ENCODE measurements at regions not wholly inside any gene's neighbourhood (a gene's known extent, or its start where the extent isn't known, plus 50 kb on each side); places are given as distances from the start of the nearest gene placed in this dataset.

- TF ChIP-seq RAD21 (IDR thresholded peaks at IDR 0.05; ENCODE audit: low read depth) (no peak), NFIC (IDR thresholded peaks at IDR 0.05) (no peak), CEBPB (IDR thresholded peaks at IDR 0.05) (no peak), YY1 (IDR thresholded peaks at IDR 0.05; ENCODE audit: low read depth) (no peak), EP300 (IDR thresholded peaks at IDR 0.05; ENCODE audit: borderline replicate concordance) (no peak)
- TF ChIP-seq, protein P1, sequence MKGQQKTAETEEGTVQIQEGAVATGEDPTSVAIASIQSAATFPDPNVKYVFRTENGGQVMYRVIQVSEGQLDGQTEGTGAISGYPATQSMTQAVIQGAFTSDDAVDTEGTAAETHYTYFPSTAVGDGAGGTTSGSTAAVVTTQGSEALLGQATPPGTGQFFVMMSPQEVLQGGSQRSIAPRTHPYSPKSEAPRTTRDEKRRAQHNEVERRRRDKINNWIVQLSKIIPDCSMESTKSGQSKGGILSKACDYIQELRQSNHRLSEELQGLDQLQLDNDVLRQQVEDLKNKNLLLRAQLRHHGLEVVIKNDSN (IDR thresholded peaks at IDR 0.05), result no peak
These were observed 622.4 kb upstream of the GRIN3A start for GRCh38 chr9:102360846-102361245.

DNA sequence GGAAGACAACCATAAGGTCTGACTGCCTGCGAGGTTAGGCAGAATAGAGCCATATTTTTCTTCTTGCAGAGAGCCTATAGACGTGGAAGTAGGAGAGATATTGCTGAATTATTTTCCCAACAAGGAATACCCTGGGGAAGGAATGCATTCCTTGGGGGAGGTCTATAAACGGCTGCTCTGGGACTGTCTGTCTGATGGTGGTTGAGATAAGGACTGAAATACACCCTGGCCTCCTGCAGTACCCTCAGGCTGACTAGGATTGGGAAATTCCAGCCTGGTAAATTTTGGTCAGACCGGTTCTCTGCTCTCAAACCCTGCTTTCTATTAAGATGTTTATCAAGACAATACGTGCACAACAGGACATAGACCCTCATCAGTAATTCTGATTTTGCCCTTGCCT, 617.5 kb upstream of the GRIN3A start:
- no peak for TF ChIP-seq REST (IDR thresholded peaks at IDR 0.05; ENCODE audit: low read depth)
- no peak for TF ChIP-seq TEAD4 (IDR thresholded peaks at IDR 0.05)
- TF ChIP-seq CREB1 (IDR thresholded peaks at IDR 0.05; ENCODE audit: low read depth), result no peak
- TF ChIP-seq EP300 (IDR thresholded peaks at IDR 0.05; ENCODE audit: borderline replicate concordance), result no peak
- TF ChIP-seq ZBTB7A (IDR thresholded peaks at IDR 0.05; ENCODE audit: low read depth), result no peak
- TF ChIP-seq FOXM1 (IDR thresholded peaks at IDR 0.05; ENCODE audit: borderline replicate concordance, low read depth), result no peak
- TF ChIP-seq, protein P1 (IDR thresholded peaks at IDR 0.05), result no peak
- no peak for TF ChIP-seq RAD21 (IDR thresholded peaks at IDR 0.05; ENCODE audit: low read depth)
- no peak for TF ChIP-seq MAX (IDR thresholded peaks at IDR 0.05)
- no peak for TF ChIP-seq YY1 (IDR thresholded peaks at IDR 0.05; ENCODE audit: low read depth)
- TF ChIP-seq NFIC (IDR thresholded peaks at IDR 0.05), result no peak
- TF ChIP-seq TCF12 (IDR thresholded peaks at IDR 0.05; ENCODE audit: low read depth), result no peak
- TF ChIP-seq TAF1 (IDR thresholded peaks at IDR 0.05; ENCODE audit: low read depth), result no peak

- no peak for TF ChIP-seq NFIC (IDR thresholded peaks at IDR 0.05)
- no peak for TF ChIP-seq REST (IDR thresholded peaks at IDR 0.05; ENCODE audit: low read depth)
- TF ChIP-seq EP300 (IDR thresholded peaks at IDR 0.05; ENCODE audit: borderline replicate concordance), result no peak
- TF ChIP-seq EGR1 (IDR thresholded peaks at IDR 0.05), result no peak
- TF ChIP-seq TCF12 (IDR thresholded peaks at IDR 0.05; ENCODE audit: low read depth), result no peak
- TF ChIP-seq TEAD4 (IDR thresholded peaks at IDR 0.05), result no peak
- TF ChIP-seq FOXM1 (IDR thresholded peaks at IDR 0.05; ENCODE audit: borderline replicate concordance, low read depth), result no peak
- no peak for TF ChIP-seq TAF1 (IDR thresholded peaks at IDR 0.05; ENCODE audit: low read depth)
- TF ChIP-seq MAX (IDR thresholded peaks at IDR 0.05), result no peak
- TF ChIP-seq, protein P1 (IDR thresholded peaks at IDR 0.05), result no peak
- TF ChIP-seq ZBTB7A (IDR thresholded peaks at IDR 0.05; ENCODE audit: low read depth), result no peak
- TF ChIP-seq CEBPB (IDR thresholded peaks at IDR 0.05), result no peak
- TF ChIP-seq RAD21 (IDR thresholded peaks at IDR 0.05; ENCODE audit: low read depth), result no peak
- no peak for TF ChIP-seq YY1 (IDR thresholded peaks at IDR 0.05; ENCODE audit: low read depth)
- no peak for TF ChIP-seq CREB1 (IDR thresholded peaks at IDR 0.05; ENCODE audit: low read depth)
These were observed 615.6 kb upstream of the GRIN3A start for GRCh38 chr9:102354041-102354440.

DNA sequence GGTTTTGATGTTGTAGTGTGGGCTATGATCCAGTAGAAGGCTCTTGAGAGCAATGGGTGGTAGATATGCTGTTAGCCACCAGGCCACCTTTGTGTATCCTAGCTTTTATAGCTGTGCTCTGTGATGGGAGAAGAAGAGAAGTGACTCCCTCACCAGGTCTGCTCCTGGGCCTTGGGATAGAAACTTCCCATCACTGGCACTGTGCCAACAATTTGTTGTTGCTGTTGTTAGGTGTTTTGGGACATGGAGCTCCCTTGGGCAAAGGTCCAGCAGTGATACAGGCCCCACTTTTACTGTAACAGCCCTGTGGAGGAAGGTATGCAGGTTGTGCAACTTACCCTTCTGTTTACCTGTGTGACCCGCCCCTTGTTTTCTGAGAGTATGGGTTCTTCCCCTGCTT, 570.9 kb upstream of the GRIN3A start:
- peak; percentile 76 for TF ChIP-seq NFIC (IDR thresholded peaks at IDR 0.05)
- no peak for TF ChIP-seq EP300 (IDR thresholded peaks at IDR 0.05; ENCODE audit: borderline replicate concordance)
- TF ChIP-seq EGR1 (IDR thresholded peaks at IDR 0.05), result no peak
- TF ChIP-seq, protein P1 (IDR thresholded peaks at IDR 0.05), result no peak

DNA sequence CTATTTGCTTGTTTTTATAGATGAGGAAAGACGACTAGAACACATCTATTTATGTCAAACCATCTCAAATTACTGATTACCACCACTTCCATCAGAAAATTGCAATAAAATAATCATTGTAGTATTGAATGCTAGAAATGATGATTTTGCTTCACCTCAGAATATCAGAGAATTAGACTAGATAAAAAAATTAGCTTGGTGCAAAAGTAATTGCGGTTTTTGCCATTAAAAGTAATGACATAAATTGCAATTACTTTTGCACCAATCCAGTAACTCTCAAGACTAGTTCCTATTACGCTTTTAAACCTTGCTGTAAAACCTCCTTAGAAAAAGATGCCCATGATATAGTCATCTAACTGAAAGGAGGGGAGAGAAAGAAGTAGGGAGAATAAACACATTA, 556.7 kb upstream of the GRIN3A start:
- no peak for TF ChIP-seq EGR1 (IDR thresholded peaks at IDR 0.05)
- no peak for TF ChIP-seq MAX (IDR thresholded peaks at IDR 0.05)
- no peak for TF ChIP-seq TCF12 (IDR thresholded peaks at IDR 0.05; ENCODE audit: low read depth)
- no peak for TF ChIP-seq EP300 (IDR thresholded peaks at IDR 0.05; ENCODE audit: borderline replicate concordance)
- no peak for TF ChIP-seq TEAD4 (IDR thresholded peaks at IDR 0.05)
- no peak for TF ChIP-seq RAD21 (IDR thresholded peaks at IDR 0.05; ENCODE audit: low read depth)
- no peak for TF ChIP-seq REST (IDR thresholded peaks at IDR 0.05; ENCODE audit: low read depth)
- TF ChIP-seq ZBTB7A (IDR thresholded peaks at IDR 0.05; ENCODE audit: low read depth), result no peak
- TF ChIP-seq CEBPB (IDR thresholded peaks at IDR 0.05), result no peak
- TF ChIP-seq FOXM1 (IDR thresholded peaks at IDR 0.05; ENCODE audit: borderline replicate concordance, low read depth), result no peak
- TF ChIP-seq, protein P1 (IDR thresholded peaks at IDR 0.05), result no peak
- no peak for TF ChIP-seq TAF1 (IDR thresholded peaks at IDR 0.05; ENCODE audit: low read depth)
- no peak for TF ChIP-seq YY1 (IDR thresholded peaks at IDR 0.05; ENCODE audit: low read depth)
- TF ChIP-seq NFIC (IDR thresholded peaks at IDR 0.05), result no peak
- TF ChIP-seq CREB1 (IDR thresholded peaks at IDR 0.05; ENCODE audit: low read depth), result no peak

Measured in Ishikawa (cell line).